CD4-positive, CD25-positive, alpha-beta regulatory T cell (primary cell): ENCODE measurements at regions not wholly inside any gene's neighbourhood (a gene's known extent, or its start where the extent isn't known, plus 50 kb on each side); places are given as distances from the start of the nearest gene placed in this dataset.

ENCODE experiments used
- ATAC-seq, 2 donors: fragments of 150-1000 bp; cut with Tn5 transposase; one replicate each; pipeline ENCODE4 v1.10.0; 2021; ENCODE audit warnings: low read depth in 2 of 2, moderate number of reproducible peaks in 2 of 2, moderate library complexity in 1 of 2
- DNase-seq, 3 donors: peaks; one replicate each; pipeline versions ENCODE4 v3.0.0 to v3.0.0-alpha.2; 2012 to 2022; ENCODE audit warnings: mixed read lengths in 1 of 3
- H3K27ac ChIP-seq: one replicate; pipeline ENCODE4 v1.7.0; 2013; ENCODE audit warnings: mild to moderate bottlenecking, low read length; ENCODE audit not compliant: insufficient read depth, poor library complexity, severe bottlenecking
- H3K27me3 ChIP-seq: one replicate; pipeline ENCODE4 v1.7.0; 2013; ENCODE audit warnings: low read length; ENCODE audit not compliant: control insufficient read depth, insufficient read depth
- H3K36me3 ChIP-seq: one replicate; pipeline ENCODE4 v1.7.0; 2013; ENCODE audit warnings: mild to moderate bottlenecking, low read length, moderate library complexity; ENCODE audit not compliant: control insufficient read depth, insufficient read depth
- H3K4me1 ChIP-seq: 2 replicates; pipeline ENCODE4 v1.7.0; 2013; ENCODE audit warnings: mild to moderate bottlenecking, low read length; ENCODE audit not compliant: insufficient read depth, control insufficient read depth, poor library complexity, severe bottlenecking
- H3K4me3 ChIP-seq: one replicate; pipeline ENCODE4 v1.7.0; 2013; ENCODE audit warnings: low read depth, mild to moderate bottlenecking, low read length, moderate library complexity
- H3K9me3 ChIP-seq, 2 experiments: 1 replicate in 1 of 2; 2 replicates in 1 of 2; pipeline ENCODE4 v1.7.0; 2013; ENCODE audit warnings: low read length in 2 of 2, mild to moderate bottlenecking in 1 of 2, moderate library complexity in 1 of 2; ENCODE audit not compliant: control insufficient read depth in 2 of 2
- H3K27ac Mint-ChIP-seq, 3 donors: one replicate each; pipeline ENCODE4 v1.8.0; 2020 to 2022; ENCODE audit warnings: mild to moderate bottlenecking in 3 of 3, mixed read lengths in 3 of 3, moderate library complexity in 2 of 3
- H3K27me3 Mint-ChIP-seq: one replicate; pipeline ENCODE4 v1.8.0; 2022; ENCODE audit warnings: mild to moderate bottlenecking, mixed read lengths
- H3K36me3 Mint-ChIP-seq: one replicate; pipeline ENCODE4 v1.8.0; 2020; ENCODE audit warnings: mixed read lengths
- H3K4me1 Mint-ChIP-seq, 4 donors: one replicate each; pipeline ENCODE4 v1.8.0; 2020 to 2022; ENCODE audit warnings: mixed read lengths in 4 of 4, mild to moderate bottlenecking in 1 of 4
- H3K4me3 Mint-ChIP-seq, 4 donors: one replicate each; pipeline ENCODE4 v1.8.0; 2020 to 2022; ENCODE audit warnings: mild to moderate bottlenecking in 4 of 4, mixed read lengths in 4 of 4, moderate library complexity in 3 of 4
- H3K9me3 Mint-ChIP-seq, 7 donors: one replicate each; pipeline ENCODE4 v1.8.0; 2020 to 2022; ENCODE audit warnings: mixed read lengths in 7 of 7, mild to moderate bottlenecking in 3 of 7, moderate library complexity in 2 of 7

- H3K27ac ChIP-seq, result no peak overlapping the region
- Mint-ChIP-seq H3K27me3 (peaks cover 10% of the 10 kb centered on the region), H3K9me3 (no peaks in the 10 kb centered on the region), H3K4me3 (no peak overlapping the region), H3K27ac (no peak overlapping the region), H3K4me1 (no peaks in the 10 kb centered on the region), H3K36me3 (peaks cover 3% of the 10 kb centered on the region)
- no peaks in the 10 kb centered on the region for H3K4me1 ChIP-seq
- DNase-seq (no peak), ATAC-seq (no peak)
- no peak overlapping the region for H3K4me3 ChIP-seq
- peaks cover 4% of the 10 kb centered on the region for H3K27me3 ChIP-seq
- H3K9me3 ChIP-seq, result no peaks in the 10 kb centered on the region
- no peaks in the 10 kb centered on the region for H3K36me3 ChIP-seq
Measured at GRCh38 chr1:55346586-55346985, 131.4 kb upstream of the USP24 start.

GRCh38 chr1:55339681-55340080, 124.5 kb upstream of the USP24 start:
- no peak overlapping the region for H3K4me3 Mint-ChIP-seq
- H3K27me3 Mint-ChIP-seq, result peaks cover 10% of the 10 kb centered on the region
- H3K4me1 Mint-ChIP-seq, result no peaks in the 10 kb centered on the region
- H3K4me1 ChIP-seq, result no peaks in the 10 kb centered on the region
- H3K4me3 ChIP-seq, result no peak overlapping the region
- H3K27me3 ChIP-seq, result no peaks in the 10 kb centered on the region
- H3K36me3 ChIP-seq, result no peaks in the 10 kb centered on the region
- H3K36me3 Mint-ChIP-seq, result no peaks in the 10 kb centered on the region
- H3K9me3 ChIP-seq, result peaks cover 2 to 5% of the 10 kb centered on the region in 2 experiments
- peaks cover 0 to 12% (median 2%) of the 10 kb centered on the region in 7 donors for H3K9me3 Mint-ChIP-seq
- no peak overlapping the region for H3K27ac ChIP-seq
- no peak overlapping the region for H3K27ac Mint-ChIP-seq
- ATAC-seq (no peak), DNase-seq (no peak)

- H3K4me1 Mint-ChIP-seq, result peaks cover 0 to under 1% (median 0%) of the 10 kb centered on the region in 4 donors
- peaks cover 0 to 12% (median 2%) of the 10 kb centered on the region in 7 donors for H3K9me3 Mint-ChIP-seq
- no peak overlapping the region for H3K27ac ChIP-seq
- peaks cover 2 to 5% of the 10 kb centered on the region in 2 experiments for H3K9me3 ChIP-seq
- no peak for ATAC-seq
- H3K36me3 ChIP-seq, result no peaks in the 10 kb centered on the region
- no peak overlapping the region for H3K27ac Mint-ChIP-seq
- no peak overlapping the region for H3K4me3 ChIP-seq
- H3K27me3 Mint-ChIP-seq, result peaks cover 9% of the 10 kb centered on the region
- DNase-seq, result no peak
- H3K27me3 ChIP-seq, result no peaks in the 10 kb centered on the region
- H3K36me3 Mint-ChIP-seq, result no peaks in the 10 kb centered on the region
- no peaks in the 10 kb centered on the region for H3K4me1 ChIP-seq
- no peak overlapping the region for H3K4me3 Mint-ChIP-seq
Measured at GRCh38 chr1:55338448-55338820, 123.3 kb upstream of the USP24 start.

- Histone ChIP-seq H3K36me3 (no peaks in the 10 kb centered on the region), H3K27me3 (no peaks in the 10 kb centered on the region), H3K27ac (no peak overlapping the region), H3K9me3 (peaks cover 2 to 5% of the 10 kb centered on the region in 2 experiments), H3K4me3 (no peak overlapping the region), H3K4me1 (no peaks in the 10 kb centered on the region)
- H3K4me3 Mint-ChIP-seq, result no peak overlapping the region
- peaks cover 0 to 12% (median 2%) of the 10 kb centered on the region in 7 donors for H3K9me3 Mint-ChIP-seq
- no peak overlapping the region for H3K27ac Mint-ChIP-seq
- no peaks in the 10 kb centered on the region for H3K36me3 Mint-ChIP-seq
- H3K4me1 Mint-ChIP-seq, result peaks cover 0 to 2% (median 0%) of the 10 kb centered on the region in 4 donors
- DNase-seq (peak in 2 of 3 donors; percentile 7 to 53), ATAC-seq (no peak)
- peaks cover 5% of the 10 kb centered on the region for H3K27me3 Mint-ChIP-seq
Measured at GRCh38 chr1:55337801-55338447, 122.8 kb upstream of the USP24 start.

- H3K27ac ChIP-seq, result no peak overlapping the region
- no peaks in the 10 kb centered on the region for H3K36me3 Mint-ChIP-seq
- H3K4me3 Mint-ChIP-seq, result no peak overlapping the region
- H3K27me3 Mint-ChIP-seq, result peaks cover 5% of the 10 kb centered on the region
- no peaks in the 10 kb centered on the region for H3K36me3 ChIP-seq
- no peak overlapping the region for H3K27ac Mint-ChIP-seq
- no peaks in the 10 kb centered on the region for H3K27me3 ChIP-seq
- DNase-seq (no peak), ATAC-seq (no peak)
- no peaks in the 10 kb centered on the region for H3K4me1 ChIP-seq
- H3K9me3 ChIP-seq, result peaks cover 0 to 1% of the 10 kb centered on the region in 2 experiments
- H3K4me3 ChIP-seq, result no peak overlapping the region
- H3K4me1 Mint-ChIP-seq, result peaks cover 0 to 2% (median 0%) of the 10 kb centered on the region in 4 donors
- H3K9me3 Mint-ChIP-seq, result peaks cover 0 to 1% (median 0%) of the 10 kb centered on the region in 7 donors
Measured at GRCh38 chr1:55334797-55335196, 119.6 kb upstream of the USP24 start.

- no peak overlapping the region for H3K27ac ChIP-seq
- Mint-ChIP-seq H3K27ac (no peak overlapping the region), H3K36me3 (no peaks in the 10 kb centered on the region), H3K9me3 (no peaks in the 10 kb centered on the region), H3K27me3 (peaks cover 5% of the 10 kb centered on the region), H3K4me3 (no peak overlapping the region), H3K4me1 (peaks cover 0 to 2% (median 0%) of the 10 kb centered on the region in 4 donors)
- no peak for DNase-seq
- no peak overlapping the region for H3K4me3 ChIP-seq
- no peaks in the 10 kb centered on the region for H3K36me3 ChIP-seq
- no peaks in the 10 kb centered on the region for H3K9me3 ChIP-seq
- no peaks in the 10 kb centered on the region for H3K27me3 ChIP-seq
- no peaks in the 10 kb centered on the region for H3K4me1 ChIP-seq
- ATAC-seq, result no peak
Measured at GRCh38 chr1:55334160-55334559, 119.0 kb upstream of the USP24 start.

GRCh38 chr1:55333461-55333860, 118.3 kb upstream of the USP24 start:
- Histone ChIP-seq H3K4me1 (no peaks in the 10 kb centered on the region), H3K9me3 (no peaks in the 10 kb centered on the region), H3K4me3 (no peak overlapping the region), H3K36me3 (no peaks in the 10 kb centered on the region), H3K27me3 (no peaks in the 10 kb centered on the region), H3K27ac (no peak overlapping the region)
- Mint-ChIP-seq H3K4me3 (no peak overlapping the region), H3K4me1 (peaks cover 0 to 2% (median 0%) of the 10 kb centered on the region in 4 donors), H3K27ac (peak overlapping the region in 2 of 3 donors; percentile 15 to 28), H3K9me3 (no peaks in the 10 kb centered on the region), H3K27me3 (peaks cover 5% of the 10 kb centered on the region), H3K36me3 (no peaks in the 10 kb centered on the region)
- no peak for DNase-seq
- ATAC-seq, result no peak

- no peaks in the 10 kb centered on the region for H3K9me3 Mint-ChIP-seq
- no peaks in the 10 kb centered on the region for H3K36me3 ChIP-seq
- DNase-seq (no peak), ATAC-seq (no peak)
- no peaks in the 10 kb centered on the region for H3K4me1 ChIP-seq
- H3K36me3 Mint-ChIP-seq, result no peaks in the 10 kb centered on the region
- H3K9me3 ChIP-seq, result no peaks in the 10 kb centered on the region
- no peak overlapping the region for H3K4me3 ChIP-seq
- H3K4me3 Mint-ChIP-seq, result no peak overlapping the region
- H3K27me3 Mint-ChIP-seq, result peaks cover 12% of the 10 kb centered on the region
- no peak overlapping the region for H3K27ac ChIP-seq
- H3K4me1 Mint-ChIP-seq, result peaks cover 0 to 2% (median 0%) of the 10 kb centered on the region in 4 donors
- H3K27me3 ChIP-seq, result no peaks in the 10 kb centered on the region
- H3K27ac Mint-ChIP-seq, result no peak overlapping the region
Measured at GRCh38 chr1:55331351-55331750, 116.2 kb upstream of the USP24 start.
